GM12872 (cell line): ENCODE measurements at regions not wholly inside any gene's neighbourhood (a gene's known extent, or its start where the extent isn't known, plus 50 kb on each side); places are given as distances from the start of the nearest gene placed in this dataset.

Experiments
- CTCF ChIP-seq: IDR thresholded peaks from 3 replicates; pipeline ENCODE4 v1.5.1; 2011; ENCODE audit warnings: low read depth, mild to moderate bottlenecking, low read length, moderate library complexity; ENCODE audit not compliant: insufficient read depth

DNA sequence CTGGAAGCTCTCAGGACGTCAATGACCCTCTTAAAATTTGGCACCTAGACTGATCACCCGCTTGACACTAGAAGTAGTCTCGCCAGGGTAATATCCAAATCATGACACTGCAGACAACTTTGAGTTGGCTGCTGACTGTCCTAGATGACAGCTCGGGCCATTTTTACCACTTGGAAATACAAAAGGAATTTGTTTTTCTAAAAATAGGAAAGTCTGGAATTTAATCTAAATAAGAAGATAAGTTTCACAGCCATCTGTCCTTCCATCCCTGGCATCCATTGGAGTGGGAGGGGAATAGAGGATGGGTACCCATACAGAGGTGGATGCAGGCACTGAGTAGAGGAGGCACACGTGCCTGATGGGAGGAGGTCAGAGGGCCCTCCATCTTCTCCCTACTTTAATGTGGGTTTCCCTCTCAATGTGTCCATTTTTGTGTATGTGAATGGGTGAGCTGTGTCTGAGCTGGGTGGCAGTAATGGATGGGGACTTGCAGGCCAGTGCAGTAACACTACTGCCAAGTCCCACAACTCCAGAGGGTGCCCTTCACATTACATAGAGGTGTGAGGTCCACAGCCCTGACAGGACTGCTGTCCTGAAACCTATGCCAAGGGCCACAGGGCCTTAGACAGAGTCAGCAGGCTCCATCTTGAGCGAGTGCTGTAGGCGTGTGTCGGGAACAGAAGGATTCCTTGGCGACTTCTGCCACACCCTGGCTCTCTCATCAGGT, 104.8 kb upstream of the IPO9 start:
- no peak for TF ChIP-seq CTCF

- no peak for TF ChIP-seq CTCF
These were observed 104.2 kb upstream of the IPO9 start for GRCh38 chr1:201724766-201725118.

GRCh38 chr1:201726700-201727099, 102.3 kb upstream of the IPO9 start:
- TF ChIP-seq CTCF, result no peak

DNA sequence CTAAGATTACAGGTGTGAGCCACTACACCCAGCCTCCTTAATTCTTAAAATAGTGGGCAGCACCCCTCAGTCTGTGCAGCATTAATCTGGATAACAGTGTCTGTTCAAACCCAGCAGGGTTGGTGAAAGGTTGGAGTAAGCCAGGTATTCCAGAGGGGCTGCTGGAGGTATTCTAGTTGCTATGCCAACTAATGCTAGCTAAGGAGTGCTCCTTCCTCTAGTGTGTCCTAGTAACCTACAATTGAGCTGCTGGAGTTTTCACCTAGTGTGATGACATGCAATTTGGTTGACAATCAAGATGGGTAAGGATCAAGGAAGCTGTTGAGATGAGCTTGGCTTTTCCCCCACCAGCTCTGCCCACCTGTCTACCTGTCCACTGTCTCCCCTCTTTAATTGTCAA, 100.2 kb upstream of the IPO9 start:
- no peak for TF ChIP-seq CTCF

DNA sequence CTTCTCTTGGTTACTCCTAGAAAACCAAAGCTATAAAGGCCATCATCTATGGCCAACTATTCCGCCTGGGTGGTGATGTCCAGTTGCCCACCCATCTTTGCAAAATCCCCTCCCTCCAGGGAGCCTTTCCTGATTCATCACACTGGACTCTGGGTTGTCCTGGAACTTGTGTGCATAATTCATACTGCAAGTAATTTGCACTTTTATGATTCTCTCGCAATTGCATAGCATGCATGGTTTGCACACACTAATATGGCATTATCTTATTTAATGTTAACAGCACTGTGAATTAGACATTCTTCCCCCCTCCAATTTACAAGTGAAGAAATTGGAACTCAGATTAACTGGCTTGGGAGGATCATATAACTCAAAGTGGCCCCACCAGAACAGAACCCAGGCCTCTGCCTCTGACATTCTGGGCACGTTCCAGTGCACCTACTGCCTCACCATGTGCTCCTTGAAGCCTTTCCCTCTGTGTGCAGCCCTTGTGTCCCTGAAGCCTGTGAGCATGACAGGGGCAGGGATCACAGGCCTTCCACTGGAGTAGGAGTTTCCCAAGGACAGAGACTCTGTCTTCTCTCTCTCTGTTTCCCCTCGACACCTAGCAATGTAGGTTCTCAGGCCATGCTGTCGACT, 98.9 kb upstream of the IPO9 start:
- no peak for TF ChIP-seq CTCF

DNA sequence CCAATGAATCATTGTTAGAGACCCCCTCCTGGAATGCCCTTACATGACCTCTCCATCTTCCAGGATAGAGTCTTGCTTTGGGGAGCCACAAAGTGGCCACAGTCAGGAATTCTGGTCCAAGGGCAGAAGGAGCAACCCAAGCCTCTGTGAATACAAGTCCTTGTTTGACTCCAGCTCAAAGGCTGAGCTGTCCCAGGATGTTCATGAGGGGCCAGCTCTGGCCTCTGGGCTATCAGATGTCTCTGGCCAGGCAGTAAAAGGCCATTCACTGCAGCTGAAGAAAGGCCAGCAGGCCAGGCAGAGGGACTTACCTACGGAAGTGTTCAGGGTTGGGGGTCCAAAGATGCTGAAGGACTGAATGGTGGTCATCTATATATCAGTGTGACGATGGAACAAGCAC, 98.3 kb upstream of the IPO9 start:
- no peak for TF ChIP-seq CTCF

DNA sequence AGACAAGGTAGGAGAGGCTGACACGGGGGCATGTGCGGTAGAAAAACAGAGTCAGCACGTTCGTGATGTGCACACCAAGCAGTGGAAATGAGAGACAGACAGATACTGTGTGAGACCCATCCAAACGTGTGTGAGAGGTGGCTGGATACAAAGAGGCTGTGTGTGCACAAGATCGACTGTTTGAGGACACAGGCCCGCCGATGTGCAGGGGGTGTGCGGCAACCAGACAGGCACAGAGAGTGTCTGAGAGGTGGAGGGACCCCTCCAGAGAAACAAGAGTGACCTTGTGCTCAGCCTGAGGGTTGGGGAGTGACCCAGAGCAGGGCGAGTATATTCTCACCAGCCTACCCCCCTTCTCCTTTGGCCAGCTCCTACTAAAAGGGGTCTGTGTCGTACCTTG, 97.8 kb upstream of the IPO9 start:
- TF ChIP-seq CTCF, result no peak

DNA sequence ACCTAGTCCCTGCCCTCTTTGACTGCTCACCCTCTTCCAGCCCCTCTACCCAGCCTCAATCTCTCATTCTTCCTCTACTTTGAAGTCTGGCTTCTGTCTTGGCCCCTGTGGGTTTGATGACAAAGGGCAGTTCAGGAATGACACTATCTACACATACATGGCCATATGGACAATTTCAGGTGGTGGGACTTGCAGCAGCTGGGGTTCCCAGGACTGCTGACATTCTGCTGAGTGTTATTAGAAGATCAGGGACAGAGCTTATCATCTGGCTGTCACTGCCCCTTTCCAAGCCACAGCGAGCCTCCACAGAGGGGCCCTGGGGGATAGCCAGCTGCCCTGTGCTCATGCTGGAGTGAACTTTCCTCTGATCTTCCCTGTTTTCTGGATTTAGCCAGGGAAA, 97.4 kb upstream of the IPO9 start:
- no peak for TF ChIP-seq CTCF
